Caco-2 (cell line): ENCODE measurements at regions not wholly inside any gene's neighbourhood (a gene's known extent, or its start where the extent isn't known, plus 50 kb on each side); places are given as distances from the start of the nearest gene placed in this dataset.

Experiments used
- BruUV-seq: library from RNA; stranded (reverse); fragments of 400-500 nt; replicated peaks from 2 replicates; lab custom pipeline; 2021; lab: Mats Ljungman, UMichigan
- CTCF ChIA-PET: fragments of 300-600 bp; sonication (Branson Sonifier 250); formaldehyde crosslinking; loops from one replicate; lab custom pipeline; 2022; ENCODE audit warnings: antibody characterized with exemption; lab: Charles Lee
- POLR2A ChIA-PET: fragments of 300-600 bp; sonication (Branson Sonifier 250); formaldehyde crosslinking; loops from one replicate; lab custom pipeline; 2022; ENCODE audit warnings: antibody characterized with exemption; lab: Charles Lee
- DNase-seq, 2 experiments: peaks; one replicate each; pipeline versions ENCODE4 v3.0.0 to v3.0.0-alpha.2; 2020 to 2022
- H3K27me3 ChIP-seq: replicated peaks from 2 replicates; pipeline ENCODE4 v1.6.0; 2011; ENCODE audit warnings: low read length; ENCODE audit not compliant: control insufficient read depth, insufficient read depth
- H3K36me3 ChIP-seq: 2 replicates; pipeline ENCODE4 v1.5.1; 2011; ENCODE audit warnings: low read length; ENCODE audit not compliant: control insufficient read depth, insufficient read depth
- H3K4me1 ChIP-seq: fragments of 250-450 bp; sonication (Bioruptor Pico); 2 replicates; pipeline ENCODE4 v1.5.1; 2020; ENCODE audit warnings: mild to moderate bottlenecking
- H3K4me3 ChIP-seq: 2 replicates; pipeline ENCODE4 v1.5.1; 2011; ENCODE audit warnings: low read depth, mild to moderate bottlenecking, control low read depth, low read length
- H3K9me3 ChIP-seq: fragments of 250-450 bp; sonication (Bioruptor Pico); 2 replicates; pipeline ENCODE4 v1.5.1; 2020; ENCODE audit warnings: mild to moderate bottlenecking, moderate library complexity
- H3K27ac Mint-ChIP-seq: one replicate; pipeline ENCODE4 v1.8.0; 2022; ENCODE audit warnings: mixed read lengths; ENCODE audit not compliant: unreplicated experiment
- H3K27me3 Mint-ChIP-seq: one replicate; pipeline ENCODE4 v1.8.0; 2022; ENCODE audit warnings: mixed read lengths; ENCODE audit not compliant: insufficient read depth, unreplicated experiment
- H3K36me3 Mint-ChIP-seq: one replicate; pipeline ENCODE4 v1.8.0; 2022; ENCODE audit warnings: mild to moderate bottlenecking, mixed read lengths; ENCODE audit not compliant: insufficient read depth, unreplicated experiment
- H3K4me1 Mint-ChIP-seq: one replicate; pipeline ENCODE4 v1.8.0; 2022; ENCODE audit warnings: low read depth, mixed read lengths; ENCODE audit not compliant: unreplicated experiment
- H3K4me3 Mint-ChIP-seq: one replicate; pipeline ENCODE4 v1.8.0; 2022; ENCODE audit warnings: mild to moderate bottlenecking, moderate library complexity, mixed read lengths; ENCODE audit not compliant: unreplicated experiment
- H3K9me3 Mint-ChIP-seq: one replicate; pipeline ENCODE4 v1.8.0; 2022; ENCODE audit warnings: mixed read lengths; ENCODE audit not compliant: unreplicated experiment
- intact Hi-C: fragments of 100-400 bp; cut with micrococcal nuclease; formaldehyde crosslinking; loops from one replicate; pipeline ENCODE4 v1.10.0; 2022; ENCODE audit not compliant: unreplicated experiment
- TF ChIP-seq, protein P1 (sequence below), 2 experiments: fragments of 200-600 bp in 1 of 2; IDR thresholded peaks; 1 replicate in 1 of 2; 2 replicates in 1 of 2; pipeline versions ENCODE4 v1.5.1 to v1.8.0; 2011 to 2022; ENCODE audit warnings: antibody characterized with exemption in 1 of 2, control low read depth in 1 of 2, inconsistent platforms in 1 of 2, low read depth in 1 of 2, low read length in 1 of 2, mild to moderate bottlenecking in 1 of 2, moderate library complexity in 1 of 2; ENCODE audit not compliant: insufficient read depth in 1 of 2, severe bottlenecking in 1 of 2, unreplicated experiment in 1 of 2

GRCh38 chr6:6978731-6979130 lies 129.0 kb upstream of the RREB1 start:
- ChIA-PET CTCF (no interaction called here), POLR2A (no interaction called here)
- intact Hi-C loops: no loop called here
- no peak overlapping the region for H3K4me3 Mint-ChIP-seq
- H3K27me3 Mint-ChIP-seq: no peaks in the 10 kb centered on the region
- Histone ChIP-seq H3K9me3 (no peaks in the 10 kb centered on the region), H3K27me3 (no peaks in the 10 kb centered on the region), H3K4me1 (no peaks in the 10 kb centered on the region), H3K4me3 (no peak overlapping the region), H3K36me3 (no peaks in the 10 kb centered on the region)
- BruUV-seq: no TSS peak
- no peak overlapping the region for H3K27ac Mint-ChIP-seq
- DNase-seq: no peak
- no peaks in the 10 kb centered on the region for H3K9me3 Mint-ChIP-seq
- TF ChIP-seq, protein P1, sequence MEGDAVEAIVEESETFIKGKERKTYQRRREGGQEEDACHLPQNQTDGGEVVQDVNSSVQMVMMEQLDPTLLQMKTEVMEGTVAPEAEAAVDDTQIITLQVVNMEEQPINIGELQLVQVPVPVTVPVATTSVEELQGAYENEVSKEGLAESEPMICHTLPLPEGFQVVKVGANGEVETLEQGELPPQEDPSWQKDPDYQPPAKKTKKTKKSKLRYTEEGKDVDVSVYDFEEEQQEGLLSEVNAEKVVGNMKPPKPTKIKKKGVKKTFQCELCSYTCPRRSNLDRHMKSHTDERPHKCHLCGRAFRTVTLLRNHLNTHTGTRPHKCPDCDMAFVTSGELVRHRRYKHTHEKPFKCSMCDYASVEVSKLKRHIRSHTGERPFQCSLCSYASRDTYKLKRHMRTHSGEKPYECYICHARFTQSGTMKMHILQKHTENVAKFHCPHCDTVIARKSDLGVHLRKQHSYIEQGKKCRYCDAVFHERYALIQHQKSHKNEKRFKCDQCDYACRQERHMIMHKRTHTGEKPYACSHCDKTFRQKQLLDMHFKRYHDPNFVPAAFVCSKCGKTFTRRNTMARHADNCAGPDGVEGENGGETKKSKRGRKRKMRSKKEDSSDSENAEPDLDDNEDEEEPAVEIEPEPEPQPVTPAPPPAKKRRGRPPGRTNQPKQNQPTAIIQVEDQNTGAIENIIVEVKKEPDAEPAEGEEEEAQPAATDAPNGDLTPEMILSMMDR (IDR thresholded peaks at IDR 0.05; ENCODE audit: insufficient read depth in 1 of 2, low read depth in 1 of 2, low read length in 1 of 2, severe bottlenecking in 1 of 2, unreplicated experiment in 1 of 2): no peak
- H3K4me1 Mint-ChIP-seq: peaks cover 10% of the 10 kb centered on the region
- no peaks in the 10 kb centered on the region for H3K36me3 Mint-ChIP-seq

DNA sequence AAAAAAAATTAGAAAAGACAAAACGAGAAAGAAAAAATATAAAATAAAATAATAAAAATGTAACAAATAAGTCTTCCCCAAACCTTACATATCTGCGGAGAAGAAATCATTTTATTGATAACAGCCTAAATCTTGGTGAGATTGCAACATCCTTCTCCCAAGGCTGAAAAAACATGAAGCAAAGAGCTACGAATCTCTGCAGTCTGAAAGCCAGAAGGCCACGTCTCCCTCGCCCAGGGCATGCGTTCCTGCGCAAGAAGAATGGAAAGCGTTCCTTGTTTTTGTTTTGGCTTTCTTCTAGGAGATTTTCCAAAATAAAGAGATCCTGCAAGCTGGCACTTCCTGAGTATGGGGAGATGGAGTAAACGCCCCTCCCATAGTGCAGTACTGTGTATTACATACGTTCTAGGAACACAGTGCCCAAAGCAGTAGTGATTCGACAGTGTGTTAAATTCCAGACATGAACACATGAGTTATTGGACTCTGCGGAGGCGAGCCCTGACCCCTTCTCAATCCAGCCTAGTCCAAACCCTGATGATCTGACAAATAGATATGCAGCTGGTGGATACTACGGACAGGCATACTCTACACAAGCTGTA lies 126.7 kb upstream of the RREB1 start:
- Histone ChIP-seq H3K9me3 (no peaks in the 10 kb centered on the region), H3K36me3 (no peaks in the 10 kb centered on the region), H3K27me3 (no peaks in the 10 kb centered on the region), H3K4me1 (peaks cover 5% of the 10 kb centered on the region; the same call in 1 of the 2 replicates), H3K4me3 (no peak overlapping the region)
- Mint-ChIP-seq H3K27me3 (no peaks in the 10 kb centered on the region), H3K4me3 (no peak overlapping the region), H3K4me1 (peaks cover 19% of the 10 kb centered on the region), H3K36me3 (no peaks in the 10 kb centered on the region), H3K27ac (no peak overlapping the region), H3K9me3 (no peaks in the 10 kb centered on the region)
- CTCF ChIA-PET: no interaction called here
- POLR2A ChIA-PET: no interaction called here
- intact Hi-C loops: no loop called here
- BruUV-seq: no TSS peak
- TF ChIP-seq, protein P1 (IDR thresholded peaks at IDR 0.05; ENCODE audit: insufficient read depth in 1 of 2, low read depth in 1 of 2, low read length in 1 of 2, severe bottlenecking in 1 of 2, unreplicated experiment in 1 of 2): no peak
- no peak for DNase-seq

GRCh38 chr6:6981681-6982322 lies 126.0 kb upstream of the RREB1 start:
- no peaks in the 10 kb centered on the region for H3K9me3 ChIP-seq
- H3K4me1 ChIP-seq: peaks cover 5% of the 10 kb centered on the region; the same call in 1 of the 2 replicates
- H3K4me3 ChIP-seq: no peak overlapping the region
- ChIA-PET CTCF (no interaction called here), POLR2A (no interaction called here)
- peaks cover 19% of the 10 kb centered on the region for H3K4me1 Mint-ChIP-seq
- DNase-seq: no peak
- no TSS peak for BruUV-seq
- H3K27ac Mint-ChIP-seq: no peak overlapping the region
- TF ChIP-seq, protein P1 (IDR thresholded peaks at IDR 0.05; ENCODE audit: insufficient read depth in 1 of 2, low read depth in 1 of 2, low read length in 1 of 2, severe bottlenecking in 1 of 2, unreplicated experiment in 1 of 2): no peak
- no peaks in the 10 kb centered on the region for H3K27me3 ChIP-seq
- H3K27me3 Mint-ChIP-seq: no peaks in the 10 kb centered on the region
- H3K36me3 ChIP-seq: no peaks in the 10 kb centered on the region
- intact Hi-C loops: no loop called here
- no peaks in the 10 kb centered on the region for H3K9me3 Mint-ChIP-seq
- H3K4me3 Mint-ChIP-seq: no peak overlapping the region
- H3K36me3 Mint-ChIP-seq: no peaks in the 10 kb centered on the region
